CD4-positive, alpha-beta T cell treated with Interleukin-4 for 1 hour (primary cell): ENCODE measurements at regions not wholly inside any gene's neighbourhood (a gene's known extent, or its start where the extent isn't known, plus 50 kb on each side); places are given as distances from the start of the nearest gene placed in this dataset.

ENCODE experiments used
- DNase-seq, 2 donors: peaks; one replicate each; pipeline ENCODE4 v3.0.0-alpha.2; 2020 to 2022

- DNase-seq: no peak
Measured at GRCh38 chr12:28884904-28885679, 264.0 kb upstream of the FAR2 start.

GRCh38 chr12:28885928-28886327 is 263.1 kb upstream of the FAR2 start:
- DNase-seq: no peak

- DNase-seq: no peak
Measured at GRCh38 chr12:28887461-28887990, 261.6 kb upstream of the FAR2 start.

GRCh38 chr12:28890664-28891063 is 258.4 kb upstream of the FAR2 start:
- no peak for DNase-seq

- DNase-seq: no peak
Measured at GRCh38 chr12:28891126-28891525, 258.0 kb upstream of the FAR2 start.

GRCh38 chr12:28893365-28893764 is 255.7 kb upstream of the FAR2 start:
- DNase-seq: no peak

- no peak for DNase-seq
Measured at GRCh38 chr12:28893856-28894255, 255.2 kb upstream of the FAR2 start.

GRCh38 chr12:28896421-28896820 is 252.7 kb upstream of the FAR2 start:
- no peak for DNase-seq

- DNase-seq: no peak
Measured at GRCh38 chr12:28898038-28898437, 251.0 kb upstream of the FAR2 start.

GRCh38 chr12:28899951-28900350 is 249.1 kb upstream of the FAR2 start:
- no peak for DNase-seq

- no peak for DNase-seq
Measured at GRCh38 chr12:28905220-28905955, 243.7 kb upstream of the FAR2 start.

GRCh38 chr12:28908646-28909045 is 240.4 kb upstream of the FAR2 start:
- DNase-seq: no peak

- DNase-seq: no peak
Measured at GRCh38 chr12:28909291-28909690, 239.8 kb upstream of the FAR2 start.

- DNase-seq: no peak
Measured at GRCh38 chr12:28925719-28926376, 223.2 kb upstream of the FAR2 start.

- DNase-seq: no peak
Measured at GRCh38 chr12:28930704-28931103, 218.4 kb upstream of the FAR2 start.

- DNase-seq: no peak
Measured at GRCh38 chr12:28933176-28933575, 215.9 kb upstream of the FAR2 start.

GRCh38 chr12:28933864-28934527 is 215.1 kb upstream of the FAR2 start:
- DNase-seq: no peak

GRCh38 chr12:28936221-28936620 is 212.9 kb upstream of the FAR2 start:
- no peak for DNase-seq

GRCh38 chr12:28936711-28937110 is 212.4 kb upstream of the FAR2 start:
- DNase-seq: no peak

- DNase-seq: no peak
Measured at GRCh38 chr12:28937196-28937595, 211.9 kb upstream of the FAR2 start.

- DNase-seq: no peak
Measured at GRCh38 chr12:28938056-28938455, 211.0 kb upstream of the FAR2 start.

- DNase-seq: no peak
Measured at GRCh38 chr12:28938581-28939235, 210.4 kb upstream of the FAR2 start.

- no peak for DNase-seq
Measured at GRCh38 chr12:28939427-28939826, 209.7 kb upstream of the FAR2 start.
